Neural cell (in vitro differentiated cells): ENCODE measurements at regions not wholly inside any gene's neighbourhood (a gene's known extent, or its start where the extent isn't known, plus 50 kb on each side); places are given as distances from the start of the nearest gene placed in this dataset.

ENCODE experiments used
- H2AFZ ChIP-seq: fragments of 200-600, 300-800 bp; sonication (generic), shearing (Covaris generic); 2 replicates; pipeline ENCODE4 v1.6.0; 2014; ENCODE audit warnings: low read depth, mild to moderate bottlenecking, antibody characterized with exemption, low read length, moderate library complexity
- H3F3A ChIP-seq: fragments of 200-600 bp; shearing (Covaris generic); 2 replicates; pipeline ENCODE4 v1.6.1; 2016; ENCODE audit warnings: mild to moderate bottlenecking, moderate library complexity, mixed read lengths, antibody characterized with exemption, low read length; ENCODE audit not compliant: insufficient read depth, poor library complexity, severe bottlenecking
- H3K27ac ChIP-seq: fragments of 200-600, 300-800 bp; sonication (generic), shearing (Covaris generic); 2 replicates; pipeline ENCODE4 v1.5.1; 2014; ENCODE audit warnings: mild to moderate bottlenecking, low read length, moderate library complexity
- H3K27me3 ChIP-seq: fragments of 300-800, 200-600 bp; sonication (generic), shearing (Covaris generic); 2 replicates; pipeline ENCODE4 v1.6.0; 2014; ENCODE audit warnings: mild to moderate bottlenecking, low read depth, low read length, moderate library complexity; ENCODE audit not compliant: insufficient read depth
- H3K36me3 ChIP-seq: fragments of 300-800, 200-600 bp; sonication (generic), shearing (Covaris generic); 2 replicates; pipeline ENCODE4 v1.5.1; 2014; ENCODE audit warnings: mild to moderate bottlenecking, antibody characterized with exemption, low read length, moderate library complexity; ENCODE audit not compliant: insufficient read depth
- H3K4me2 ChIP-seq: fragments of 300-800, 200-600 bp; sonication (generic), shearing (Covaris generic); 2 replicates; pipeline ENCODE4 v1.6.0; 2014; ENCODE audit warnings: mild to moderate bottlenecking, low read length
- H3K4me3 ChIP-seq: fragments of 300-800, 200-600 bp; sonication (generic), shearing (Covaris generic); 2 replicates; pipeline ENCODE4 v1.5.1; 2014; ENCODE audit warnings: mild to moderate bottlenecking, low read length, moderate library complexity
- H3K79me2 ChIP-seq: fragments of 200-600 bp; shearing (Covaris generic); replicated peaks from 2 replicates; pipeline ENCODE4 v1.6.0; 2014; ENCODE audit warnings: mild to moderate bottlenecking, low read length, moderate library complexity; ENCODE audit not compliant: insufficient read depth
- H3K9ac ChIP-seq: fragments of 300-800, 200-600 bp; sonication (generic), shearing (Covaris generic); 2 replicates; pipeline ENCODE4 v1.6.1; 2016; ENCODE audit warnings: mild to moderate bottlenecking, low read length, mixed read lengths
- H3K9me2 ChIP-seq: fragments of 200-600 bp; shearing (Covaris generic); 2 replicates; pipeline ENCODE4 v1.6.1; 2016; ENCODE audit warnings: mild to moderate bottlenecking, low read length, mixed read lengths; ENCODE audit not compliant: insufficient read depth
- H3K9me3 ChIP-seq: fragments of 200-600, 300-800 bp; sonication (generic), shearing (Covaris generic); 2 replicates; pipeline ENCODE4 v1.6.1; 2016; ENCODE audit warnings: mild to moderate bottlenecking, mixed run types, low read length, moderate library complexity, mixed read lengths
- H4K20me1 ChIP-seq: fragments of 200-600 bp; shearing (Covaris generic); 2 replicates; pipeline ENCODE4 v1.6.1; 2016; ENCODE audit warnings: mild to moderate bottlenecking, mixed run types; ENCODE audit not compliant: insufficient read depth
- EP300 ChIP-seq: fragments of 450-650 bp; conservative IDR thresholded peaks from 2 replicates; pipeline ENCODE4 v1.6.1; 2014; ENCODE audit warnings: antibody characterized with exemption, mild to moderate bottlenecking, moderate library complexity; ENCODE audit not compliant: poor library complexity, severe bottlenecking
- EZH2 ChIP-seq: fragments of 200-600, 300-800 bp; shearing (Covaris generic), sonication (generic); IDR thresholded peaks from 2 replicates; pipeline ENCODE4 v1.6.1; 2014; ENCODE audit warnings: antibody characterized with exemption, low read length, borderline replicate concordance, mild to moderate bottlenecking; ENCODE audit not compliant: insufficient read depth, poor library complexity, severe bottlenecking
- MXI1 ChIP-seq: fragments of 450-650 bp; conservative IDR thresholded peaks from 2 replicates; pipeline ENCODE4 v1.6.1; 2014; ENCODE audit warnings: antibody characterized with exemption, mild to moderate bottlenecking; ENCODE audit not compliant: poor library complexity, severe bottlenecking
- POLR2AphosphoS5 ChIP-seq: IDR thresholded peaks from 2 replicates; pipeline ENCODE4 v1.6.1; 2012
- RAD21 ChIP-seq: fragments of 450-650 bp; conservative IDR thresholded peaks from 2 replicates; pipeline ENCODE4 v1.6.1; 2014; ENCODE audit warnings: antibody characterized with exemption, mild to moderate bottlenecking, moderate library complexity
- SMC3 ChIP-seq: fragments of 450-650 bp; conservative IDR thresholded peaks from 2 replicates; pipeline ENCODE4 v1.6.1; 2014; ENCODE audit warnings: antibody characterized with exemption, mild to moderate bottlenecking, moderate library complexity; ENCODE audit not compliant: poor library complexity
- TAF1 ChIP-seq: IDR thresholded peaks from 2 replicates; pipeline ENCODE4 v1.6.1; 2012; ENCODE audit warnings: low read depth
- TF ChIP-seq, protein P1 (sequence below): IDR thresholded peaks from 2 replicates; pipeline ENCODE4 v1.6.1; 2012; ENCODE audit warnings: borderline replicate concordance
- TF ChIP-seq, protein P2 (sequence below): fragments of 450-650 bp; IDR thresholded peaks from 2 replicates; pipeline ENCODE4 v1.5.1; 2014; ENCODE audit warnings: antibody characterized with exemption, mild to moderate bottlenecking, moderate library complexity; ENCODE audit not compliant: poor library complexity, severe bottlenecking

DNA sequence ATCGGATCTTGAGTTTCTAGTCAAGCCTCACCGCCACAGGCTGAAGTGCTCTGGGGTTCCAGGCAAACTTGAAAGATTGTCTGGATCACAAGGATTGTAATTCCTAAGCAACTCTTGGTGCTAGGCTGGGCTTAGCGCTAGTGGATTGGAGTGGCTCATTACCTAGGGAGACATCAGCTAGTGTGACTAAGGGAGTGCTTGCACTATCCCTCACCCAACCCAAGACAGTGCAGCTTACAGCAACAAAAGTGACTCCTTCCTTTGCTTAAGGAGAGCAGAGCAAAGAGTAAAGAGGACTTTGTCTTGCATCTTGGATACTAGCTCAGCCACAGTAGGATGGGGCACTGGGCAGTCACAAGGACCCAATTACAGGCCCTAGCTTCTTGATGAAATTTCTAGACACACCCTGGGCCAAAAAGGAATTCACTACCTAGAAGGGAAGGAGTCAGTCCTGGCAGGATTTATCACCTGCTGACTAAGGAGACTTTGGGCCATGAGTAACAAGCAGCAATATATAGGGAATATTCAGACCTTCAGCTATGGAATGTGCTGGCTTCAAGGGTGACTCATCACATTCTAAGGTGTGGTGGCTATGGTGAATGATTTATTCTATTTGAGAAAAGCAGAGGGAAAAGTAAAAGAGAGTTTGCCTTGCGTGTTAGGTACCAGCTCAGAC lies 1212.4 kb downstream of the PCDH18 start:
- Histone ChIP-seq H3K9me2 (no peaks in the 10 kb centered on the region), H3K9me3 (no peaks in the 10 kb centered on the region), H3K4me2 (no peak overlapping the region), H3K9ac (no peak overlapping the region), H4K20me1 (no peaks in the 10 kb centered on the region), H3K27me3 (no peaks in the 10 kb centered on the region), H3K4me3 (no peak overlapping the region), H3K27ac (no peak overlapping the region), H3K36me3 (no peaks in the 10 kb centered on the region), H3K79me2 (no peaks in the 10 kb centered on the region), H3F3A (no peaks in the 10 kb centered on the region), H2AFZ (no peak overlapping the region)
- TF ChIP-seq TAF1 (no peak), RAD21 (no peak), EP300 (no peak), SMC3 (no peak), POLR2AphosphoS5 (no peak), EZH2 (no peak), MXI1 (no peak)
- TF ChIP-seq, protein P1, sequence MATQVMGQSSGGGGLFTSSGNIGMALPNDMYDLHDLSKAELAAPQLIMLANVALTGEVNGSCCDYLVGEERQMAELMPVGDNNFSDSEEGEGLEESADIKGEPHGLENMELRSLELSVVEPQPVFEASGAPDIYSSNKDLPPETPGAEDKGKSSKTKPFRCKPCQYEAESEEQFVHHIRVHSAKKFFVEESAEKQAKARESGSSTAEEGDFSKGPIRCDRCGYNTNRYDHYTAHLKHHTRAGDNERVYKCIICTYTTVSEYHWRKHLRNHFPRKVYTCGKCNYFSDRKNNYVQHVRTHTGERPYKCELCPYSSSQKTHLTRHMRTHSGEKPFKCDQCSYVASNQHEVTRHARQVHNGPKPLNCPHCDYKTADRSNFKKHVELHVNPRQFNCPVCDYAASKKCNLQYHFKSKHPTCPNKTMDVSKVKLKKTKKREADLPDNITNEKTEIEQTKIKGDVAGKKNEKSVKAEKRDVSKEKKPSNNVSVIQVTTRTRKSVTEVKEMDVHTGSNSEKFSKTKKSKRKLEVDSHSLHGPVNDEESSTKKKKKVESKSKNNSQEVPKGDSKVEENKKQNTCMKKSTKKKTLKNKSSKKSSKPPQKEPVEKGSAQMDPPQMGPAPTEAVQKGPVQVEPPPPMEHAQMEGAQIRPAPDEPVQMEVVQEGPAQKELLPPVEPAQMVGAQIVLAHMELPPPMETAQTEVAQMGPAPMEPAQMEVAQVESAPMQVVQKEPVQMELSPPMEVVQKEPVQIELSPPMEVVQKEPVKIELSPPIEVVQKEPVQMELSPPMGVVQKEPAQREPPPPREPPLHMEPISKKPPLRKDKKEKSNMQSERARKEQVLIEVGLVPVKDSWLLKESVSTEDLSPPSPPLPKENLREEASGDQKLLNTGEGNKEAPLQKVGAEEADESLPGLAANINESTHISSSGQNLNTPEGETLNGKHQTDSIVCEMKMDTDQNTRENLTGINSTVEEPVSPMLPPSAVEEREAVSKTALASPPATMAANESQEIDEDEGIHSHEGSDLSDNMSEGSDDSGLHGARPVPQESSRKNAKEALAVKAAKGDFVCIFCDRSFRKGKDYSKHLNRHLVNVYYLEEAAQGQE, result no peak
- TF ChIP-seq, protein P2, sequence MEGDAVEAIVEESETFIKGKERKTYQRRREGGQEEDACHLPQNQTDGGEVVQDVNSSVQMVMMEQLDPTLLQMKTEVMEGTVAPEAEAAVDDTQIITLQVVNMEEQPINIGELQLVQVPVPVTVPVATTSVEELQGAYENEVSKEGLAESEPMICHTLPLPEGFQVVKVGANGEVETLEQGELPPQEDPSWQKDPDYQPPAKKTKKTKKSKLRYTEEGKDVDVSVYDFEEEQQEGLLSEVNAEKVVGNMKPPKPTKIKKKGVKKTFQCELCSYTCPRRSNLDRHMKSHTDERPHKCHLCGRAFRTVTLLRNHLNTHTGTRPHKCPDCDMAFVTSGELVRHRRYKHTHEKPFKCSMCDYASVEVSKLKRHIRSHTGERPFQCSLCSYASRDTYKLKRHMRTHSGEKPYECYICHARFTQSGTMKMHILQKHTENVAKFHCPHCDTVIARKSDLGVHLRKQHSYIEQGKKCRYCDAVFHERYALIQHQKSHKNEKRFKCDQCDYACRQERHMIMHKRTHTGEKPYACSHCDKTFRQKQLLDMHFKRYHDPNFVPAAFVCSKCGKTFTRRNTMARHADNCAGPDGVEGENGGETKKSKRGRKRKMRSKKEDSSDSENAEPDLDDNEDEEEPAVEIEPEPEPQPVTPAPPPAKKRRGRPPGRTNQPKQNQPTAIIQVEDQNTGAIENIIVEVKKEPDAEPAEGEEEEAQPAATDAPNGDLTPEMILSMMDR, result no peak

DNA sequence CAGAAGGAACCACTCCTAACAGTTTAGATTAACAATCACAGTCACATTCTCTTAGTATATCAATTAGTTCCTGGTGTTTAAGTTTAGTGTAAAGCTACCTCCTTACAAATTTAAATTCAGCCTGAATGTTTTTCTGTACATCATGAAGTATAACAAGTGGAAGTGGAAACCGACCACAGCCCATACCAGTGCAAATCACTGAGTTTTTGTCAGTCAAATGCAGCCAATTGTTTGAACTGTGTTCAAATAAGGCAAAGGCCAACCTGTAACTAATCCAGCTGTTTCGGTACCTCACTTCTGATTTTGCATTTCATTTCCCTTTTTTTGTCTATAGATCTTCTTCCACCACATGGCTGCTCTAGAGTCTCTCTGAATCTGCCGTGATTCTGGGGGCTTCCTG lies 1215.3 kb downstream of the PCDH18 start:
- no peak overlapping the region for H2AFZ ChIP-seq
- no peak overlapping the region for H3K9ac ChIP-seq
- H4K20me1 ChIP-seq, result no peaks in the 10 kb centered on the region
- no peaks in the 10 kb centered on the region for H3K27me3 ChIP-seq
- no peaks in the 10 kb centered on the region for H3K79me2 ChIP-seq
- no peak overlapping the region for H3K4me2 ChIP-seq
- H3K36me3 ChIP-seq, result no peaks in the 10 kb centered on the region
- H3K9me3 ChIP-seq, result no peaks in the 10 kb centered on the region
- no peak for TF ChIP-seq RAD21
- no peak for TF ChIP-seq EZH2
- TF ChIP-seq SMC3, result no peak
- TF ChIP-seq EP300, result no peak
- no peak for TF ChIP-seq MXI1
- no peak for TF ChIP-seq TAF1
- TF ChIP-seq, protein P1, result no peak
- TF ChIP-seq, protein P2, result no peak
- TF ChIP-seq POLR2AphosphoS5, result no peak
- H3F3A ChIP-seq, result no peaks in the 10 kb centered on the region
- no peaks in the 10 kb centered on the region for H3K9me2 ChIP-seq
- H3K27ac ChIP-seq, result no peak overlapping the region
- H3K4me3 ChIP-seq, result no peak overlapping the region
